K562 (cell line): ENCODE measurements at regions not wholly inside any gene's neighbourhood (a gene's known extent, or its start where the extent isn't known, plus 50 kb on each side); places are given as distances from the start of the nearest gene placed in this dataset.
"Not testable (repeated sequence)": the region's sequence is repeated elsewhere in the genome, so short reads cannot be mapped to it uniquely, and the experiment has no call there.

Experiments
- CTCF ChIP-seq, 3 experiments: IDR thresholded peaks in 2 of 3; conservative IDR thresholded peaks in 1 of 3; 2 replicates each; pipeline ENCODE4 v1.5.1; 2011 to 2012; ENCODE audit warnings: low read length in 3 of 3, mild to moderate bottlenecking in 3 of 3, control low read depth in 2 of 3, improper control_type of control experiment in 1 of 3, inconsistent platforms in 1 of 3, low read depth in 1 of 3, mixed read lengths in 1 of 3, moderate library complexity in 1 of 3; ENCODE audit not compliant: insufficient read depth in 2 of 3
- POLR2A ChIP-seq: fragments of 450-650 bp; conservative IDR thresholded peaks from 2 replicates; pipeline ENCODE4 v1.6.1; 2016
- TF ChIP-seq, protein P1 (sequence below): sonication (generic); formaldehyde crosslinking; IDR thresholded peaks from 2 replicates; pipeline ENCODE4 v1.8.1; 2022; ENCODE audit warnings: missing genetic modification reagents

- TF ChIP-seq, protein P1, sequence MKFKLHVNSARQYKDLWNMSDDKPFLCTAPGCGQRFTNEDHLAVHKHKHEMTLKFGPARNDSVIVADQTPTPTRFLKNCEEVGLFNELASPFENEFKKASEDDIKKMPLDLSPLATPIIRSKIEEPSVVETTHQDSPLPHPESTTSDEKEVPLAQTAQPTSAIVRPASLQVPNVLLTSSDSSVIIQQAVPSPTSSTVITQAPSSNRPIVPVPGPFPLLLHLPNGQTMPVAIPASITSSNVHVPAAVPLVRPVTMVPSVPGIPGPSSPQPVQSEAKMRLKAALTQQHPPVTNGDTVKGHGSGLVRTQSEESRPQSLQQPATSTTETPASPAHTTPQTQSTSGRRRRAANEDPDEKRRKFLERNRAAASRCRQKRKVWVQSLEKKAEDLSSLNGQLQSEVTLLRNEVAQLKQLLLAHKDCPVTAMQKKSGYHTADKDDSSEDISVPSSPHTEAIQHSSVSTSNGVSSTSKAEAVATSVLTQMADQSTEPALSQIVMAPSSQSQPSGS (CRISPR knock-in tag): not testable (repeated sequence)
- not testable (repeated sequence) for TF ChIP-seq POLR2A; CTCF (IDR thresholded peaks at IDR 0.05 in 2 of 3, conservative IDR thresholded peaks at IDR 0.05 in 1 of 3; ENCODE audit: insufficient read depth in 2 of 3, low read depth in 1 of 3, low read length in 3 of 3)
These were observed 126.0 kb upstream of the SPATA12 start for GRCh38 chr3:56934481-56934880.
